ENCODE measurements at regions not wholly inside any gene's neighbourhood (a gene's known extent, or its start where the extent isn't known, plus 50 kb on each side); places are given as distances from the start of the nearest gene placed in this dataset.

DNA sequence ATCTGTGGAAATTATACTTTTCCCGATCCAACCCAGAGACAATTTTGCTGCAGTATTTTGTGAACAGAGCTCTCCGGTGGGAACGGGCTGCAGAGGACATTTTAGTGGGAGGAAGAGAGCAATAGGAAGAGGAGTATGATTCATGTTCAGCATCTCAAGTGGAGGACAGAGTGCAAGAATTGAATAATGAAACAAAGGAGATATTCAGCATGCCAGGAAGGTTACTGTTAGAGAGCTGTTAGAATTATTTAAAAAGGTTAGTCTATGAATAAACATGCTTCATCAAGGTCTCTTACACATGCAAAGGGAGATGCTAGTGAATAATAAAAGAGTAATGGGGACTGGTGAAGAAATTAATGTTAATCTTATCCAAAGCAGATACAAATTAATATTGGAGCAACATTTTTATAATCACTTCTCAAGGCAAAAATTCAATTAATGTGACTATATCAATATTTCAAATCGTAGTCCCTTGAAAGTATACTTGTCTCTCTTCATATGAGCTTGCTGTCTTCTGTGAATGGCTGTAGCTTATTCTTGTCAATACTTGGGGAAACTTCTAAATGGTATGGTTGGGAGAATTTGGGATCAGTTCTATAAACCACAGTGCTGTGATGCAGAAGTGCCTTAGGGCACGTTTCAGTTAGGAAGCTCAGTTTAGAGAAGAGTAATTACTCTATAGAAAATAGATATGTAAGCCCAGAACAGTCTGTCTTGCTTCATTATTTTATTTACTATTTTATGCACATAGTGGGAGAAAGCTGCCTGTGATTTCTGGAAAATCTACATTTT is 1165.8 kb downstream of the OLFM4 start:
- TF ChIP-seq CTBP1 (IDR thresholded peaks at IDR 0.05; ENCODE audit: borderline replicate concordance) (no peak), TARDBP (IDR thresholded peaks at IDR 0.05) (no peak), ELF4 (IDR thresholded peaks at IDR 0.05) (no peak), FOXK2 (IDR thresholded peaks at IDR 0.05) (no peak), SUZ12 (IDR thresholded peaks at IDR 0.05) (no peak), FOXM1 (IDR thresholded peaks at IDR 0.05; ENCODE audit: borderline replicate concordance) (no peak), BHLHE40 (IDR thresholded peaks at IDR 0.05; ENCODE audit: borderline replicate concordance) (no peak)
- TF ChIP-seq, protein P1, sequence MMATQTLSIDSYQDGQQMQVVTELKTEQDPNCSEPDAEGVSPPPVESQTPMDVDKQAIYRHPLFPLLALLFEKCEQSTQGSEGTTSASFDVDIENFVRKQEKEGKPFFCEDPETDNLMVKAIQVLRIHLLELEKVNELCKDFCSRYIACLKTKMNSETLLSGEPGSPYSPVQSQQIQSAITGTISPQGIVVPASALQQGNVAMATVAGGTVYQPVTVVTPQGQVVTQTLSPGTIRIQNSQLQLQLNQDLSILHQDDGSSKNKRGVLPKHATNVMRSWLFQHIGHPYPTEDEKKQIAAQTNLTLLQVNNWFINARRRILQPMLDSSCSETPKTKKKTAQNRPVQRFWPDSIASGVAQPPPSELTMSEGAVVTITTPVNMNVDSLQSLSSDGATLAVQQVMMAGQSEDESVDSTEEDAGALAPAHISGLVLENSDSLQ (IDR thresholded peaks at IDR 0.05) = no peak
